ENCODE measurements at regions not wholly inside any gene's neighbourhood (a gene's known extent, or its start where the extent isn't known, plus 50 kb on each side); places are given as distances from the start of the nearest gene placed in this dataset.

DNA sequence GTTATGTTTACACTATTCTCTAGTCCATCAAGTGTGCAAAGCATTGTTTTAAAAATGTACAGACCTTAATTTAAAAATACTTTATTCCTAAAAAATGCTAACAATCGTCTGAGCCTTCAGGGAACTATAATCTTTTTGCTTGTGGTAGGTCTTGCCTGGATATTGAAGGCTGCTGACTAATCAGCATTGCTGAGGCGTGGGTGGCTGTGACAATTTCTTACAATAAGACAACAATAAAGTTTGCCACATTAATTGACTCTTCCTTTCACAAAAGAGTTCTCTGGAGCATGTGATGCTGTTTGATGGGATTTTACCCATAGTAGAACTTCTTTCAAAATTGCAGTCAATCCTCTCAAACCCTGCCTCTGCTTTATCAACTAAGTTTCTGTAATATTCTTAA, 384.0 kb upstream of the TGFBR2 start:
- DNase-seq (no peak), ATAC-seq (ENCODE audit: low read depth) (no peak)
- Histone ChIP-seq H3K4me3 (ENCODE audit: insufficient read depth, low read depth, low read length) (no peak overlapping the region), H3K4me2 (ENCODE audit: low read depth, low read length) (no peak overlapping the region), H3K4ac (ENCODE audit: low read depth, low read length) (no peak overlapping the region), H3K27me3 (ENCODE audit: control insufficient read depth, insufficient read depth, low read length) (no peaks in the 10 kb centered on the region), H3K27ac (ENCODE audit: insufficient read depth, low read length) (no peak overlapping the region), H3K4me1 (ENCODE audit: control insufficient read depth, insufficient read depth, low read length) (peaks cover 6% of the 10 kb centered on the region), H2AK9ac (replicated peaks; ENCODE audit: low read depth, low read length, poor library complexity) (no peak overlapping the region), H3K9me3 (ENCODE audit: control insufficient read depth, insufficient read depth, low read length) (no peaks in the 10 kb centered on the region), H2BK20ac (ENCODE audit: low read depth, low read length) (no peak overlapping the region), H3K79me1 (ENCODE audit: low read depth in 1 of 2, low read length in 2 of 2) (0 out of 4 replicates have a peak, but pooled peaks cover 0 to 3% of the 10 kb centered on the region in 2 experiments), H2BK120ac (ENCODE audit: low read depth, low read length) (no peak overlapping the region), H4K5ac (ENCODE audit: low read depth, low read length) (no peak overlapping the region), H4K91ac (ENCODE audit: insufficient read depth, low read depth, low read length) (no peak overlapping the region), H4K8ac (ENCODE audit: low read depth in 2 of 2, low read length in 2 of 2) (no peak overlapping the region), H3K14ac (replicated peaks; ENCODE audit: low read depth, low read length) (no peak overlapping the region), H2AK5ac (ENCODE audit: low read depth, low read length) (no peak overlapping the region), H2BK5ac (ENCODE audit: low read depth, low read length, poor library complexity, severe bottlenecking) (no peak overlapping the region), H3K9ac (ENCODE audit: low read depth, low read length) (no peak overlapping the region), H2AFZ (replicated peaks; ENCODE audit: low read length, poor library complexity) (no peak overlapping the region), H3K36me3 (ENCODE audit: control insufficient read depth, insufficient read depth, low read length) (no peaks in the 10 kb centered on the region), H3K23ac (ENCODE audit: low read depth, low read length) (no peak overlapping the region), H2BK15ac (ENCODE audit: low read depth, low read length) (no peak overlapping the region), H3K9me1 (ENCODE audit: insufficient read depth, low read length) (peaks cover 5% of the 10 kb centered on the region), H3K18ac (ENCODE audit: low read depth, low read length) (no peak overlapping the region), H3K56ac (ENCODE audit: extremely low read depth, insufficient read depth, low read length) (no peak overlapping the region), H4K20me1 (ENCODE audit: insufficient read depth, low read length) (no peaks in the 10 kb centered on the region)
- CTCF ChIA-PET, result no interaction called here
- intact Hi-C loops (cut with micrococcal nuclease), result no loop called here
- WGBS, 2 experiments (ENCODE audit: extremely low coverage in 2 of 2, insufficient read length in 1 of 2), result no CpG with 5 or more reads among the region's 2 CpGs
- no TSS peak for BruUV-seq (replicated peaks)
- dilution Hi-C loops (cut with HindIII; ENCODE audit: low sequenced_read_pairs, unreplicated experiment), result no loop called here
- TF ChIP-seq MAFK (IDR thresholded peaks at IDR 0.05; ENCODE audit: low read depth, low read length) (0 out of 2 replicates have a peak, but pooled peaks have one; percentile 3), FOS (IDR thresholded peaks at IDR 0.05; ENCODE audit: low read depth, low read length) (no peak), RCOR1 (IDR thresholded peaks at IDR 0.05; ENCODE audit: insufficient replicate concordance, low read length) (no peak), RAD21 (IDR thresholded peaks at IDR 0.05; ENCODE audit: low read length) (no peak), MAZ (IDR thresholded peaks at IDR 0.05; ENCODE audit: borderline replicate concordance, low read depth, low read length) (no peak), SMC3 (IDR thresholded peaks at IDR 0.05; ENCODE audit: low read depth, low read length) (no peak), CEBPB (IDR thresholded peaks at IDR 0.05; ENCODE audit: low read depth, low read length) (no peak)
- TF ChIP-seq, protein P1, sequence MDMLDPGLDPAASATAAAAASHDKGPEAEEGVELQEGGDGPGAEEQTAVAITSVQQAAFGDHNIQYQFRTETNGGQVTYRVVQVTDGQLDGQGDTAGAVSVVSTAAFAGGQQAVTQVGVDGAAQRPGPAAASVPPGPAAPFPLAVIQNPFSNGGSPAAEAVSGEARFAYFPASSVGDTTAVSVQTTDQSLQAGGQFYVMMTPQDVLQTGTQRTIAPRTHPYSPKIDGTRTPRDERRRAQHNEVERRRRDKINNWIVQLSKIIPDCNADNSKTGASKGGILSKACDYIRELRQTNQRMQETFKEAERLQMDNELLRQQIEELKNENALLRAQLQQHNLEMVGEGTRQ (IDR thresholded peaks at IDR 0.05; ENCODE audit: low read depth, low read length), result no peak
- in situ Hi-C loops (cut with MboI; ENCODE audit: low sequenced_read_pairs), result no loop called here
- POLR2A ChIA-PET (ENCODE audit: unreplicated experiment), result no interaction called here

All from IMR-90 (cell line).